Activated naive CD4-positive, alpha-beta T cell treated with anti-CD3 and anti-CD28 coated beads, Interleukin-2, amount 50 U/mL, for 72 hours (primary cell): ENCODE measurements at regions not wholly inside any gene's neighbourhood (a gene's known extent, or its start where the extent isn't known, plus 50 kb on each side); places are given as distances from the start of the nearest gene placed in this dataset.

Experiments
- ATAC-seq, 2 donors: fragments of 150-1000 bp; cut with Tn5 transposase; 2 replicates each; pipeline ENCODE4 v1.10.0; 2021; ENCODE audit warnings: mild to moderate bottlenecking in 2 of 2, moderate library complexity in 2 of 2
- DNase-seq, 2 donors: peaks; one replicate each; pipeline ENCODE4 v3.0.0; 2021 to 2022; ENCODE audit warnings: low spot score in 2 of 2
- H3K27ac Mint-ChIP-seq, 2 donors: one replicate each; pipeline ENCODE4 v1.8.0; 2022; ENCODE audit warnings: mild to moderate bottlenecking in 2 of 2, mixed read lengths in 2 of 2
- H3K36me3 Mint-ChIP-seq, 2 donors: one replicate each; pipeline ENCODE4 v1.8.0; 2022; ENCODE audit warnings: mixed read lengths in 2 of 2
- H3K9me3 Mint-ChIP-seq, 2 donors: one replicate each; pipeline ENCODE4 v1.8.0; 2022; ENCODE audit warnings: mixed read lengths in 2 of 2

DNA sequence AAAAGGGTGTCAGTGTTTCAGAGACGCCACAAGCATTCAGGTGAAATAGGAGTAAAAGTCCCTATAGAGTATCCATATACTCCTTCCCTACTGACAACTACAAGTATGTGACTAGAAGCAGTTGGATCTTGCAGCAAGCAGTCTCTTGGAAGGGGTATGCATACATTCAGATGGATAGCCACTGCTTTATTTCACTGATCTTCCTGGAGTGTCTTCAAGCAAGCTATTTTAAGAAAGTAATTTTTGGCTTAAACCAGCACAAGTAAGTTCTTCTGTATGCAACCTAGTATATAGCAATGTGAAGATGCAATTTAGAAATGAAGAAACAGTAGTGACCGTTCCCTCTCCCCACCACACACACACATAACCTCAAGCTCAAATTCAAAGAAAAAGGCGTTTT, 446.8 kb upstream of the CDH18 start:
- ATAC-seq, result no peak
- Mint-ChIP-seq H3K36me3 (no peaks in the 10 kb centered on the region), H3K27ac (no peak overlapping the region), H3K9me3 (peaks cover 4 to 14% of the 10 kb centered on the region in 2 donors)
- no peak for DNase-seq

DNA sequence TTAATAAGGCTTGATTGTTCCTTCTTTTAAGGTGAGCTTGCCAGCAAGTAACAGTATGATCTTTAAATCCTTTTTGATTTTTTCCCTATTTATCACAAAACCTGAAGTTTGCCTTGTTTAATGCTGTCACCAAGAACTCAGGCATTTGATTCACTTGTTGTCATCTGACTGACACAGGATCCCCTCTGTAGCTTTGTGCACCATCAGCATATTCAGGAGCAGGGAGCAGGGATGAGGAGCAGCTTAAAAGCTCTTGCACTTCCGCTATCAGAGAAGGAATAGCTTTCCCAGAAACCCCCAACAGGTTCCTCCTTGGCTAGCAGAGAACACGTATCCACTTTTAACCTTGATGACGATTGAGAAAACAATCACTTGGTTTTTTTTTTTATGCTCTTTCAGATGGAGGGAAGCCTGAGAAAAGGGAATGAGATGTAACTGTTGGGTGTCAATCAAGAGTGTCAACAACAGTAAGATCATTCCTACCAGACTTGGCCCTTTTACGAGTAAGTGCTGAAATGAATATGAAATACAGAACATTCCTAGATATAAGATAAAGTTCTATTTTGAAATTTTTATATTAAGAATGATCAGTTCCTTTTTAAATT, 433.1 kb upstream of the CDH18 start:
- H3K36me3 Mint-ChIP-seq, result no peaks in the 10 kb centered on the region
- DNase-seq (no peak), ATAC-seq (no peak)
- peaks cover 8 to 10% of the 10 kb centered on the region in 2 donors for H3K9me3 Mint-ChIP-seq
- no peak overlapping the region for H3K27ac Mint-ChIP-seq
